Ectodermal cell (in vitro differentiated cells): ENCODE measurements at regions not wholly inside any gene's neighbourhood (a gene's known extent, or its start where the extent isn't known, plus 50 kb on each side); places are given as distances from the start of the nearest gene placed in this dataset.

Experiments used
- H3K27ac ChIP-seq: 2 replicates; pipeline ENCODE4 v1.7.0; 2013; ENCODE audit warnings: mild to moderate bottlenecking, low read depth, low read length; ENCODE audit not compliant: insufficient read depth, poor library complexity, severe bottlenecking
- H3K27me3 ChIP-seq: 2 replicates; pipeline ENCODE4 v1.7.0; 2013; ENCODE audit warnings: mild to moderate bottlenecking, low read length; ENCODE audit not compliant: insufficient read depth, control insufficient read depth, poor library complexity, severe bottlenecking
- H3K36me3 ChIP-seq: one replicate; pipeline ENCODE4 v1.7.0; 2013; ENCODE audit warnings: low read length; ENCODE audit not compliant: control insufficient read depth, insufficient read depth
- H3K4me1 ChIP-seq: one replicate; pipeline ENCODE4 v1.7.0; 2013; ENCODE audit warnings: low read length; ENCODE audit not compliant: control insufficient read depth, insufficient read depth
- H3K4me3 ChIP-seq: 2 replicates; pipeline ENCODE4 v1.7.0; 2013; ENCODE audit warnings: low read depth, low read length, control low read depth; ENCODE audit not compliant: insufficient read depth
- H3K9me3 ChIP-seq: 2 replicates; pipeline ENCODE4 v1.7.0; 2013; ENCODE audit warnings: mild to moderate bottlenecking, low read length, moderate library complexity; ENCODE audit not compliant: control insufficient read depth
- WGBS, 2 experiments: methylation state at CpG; one replicate each; pipeline ENCODE4 v1.1.7; 2013; ENCODE audit warnings: missing lambda C conversion rate in 2 of 2; 5-methylcytosine and 5-hydroxymethylcytosine counted together

DNA sequence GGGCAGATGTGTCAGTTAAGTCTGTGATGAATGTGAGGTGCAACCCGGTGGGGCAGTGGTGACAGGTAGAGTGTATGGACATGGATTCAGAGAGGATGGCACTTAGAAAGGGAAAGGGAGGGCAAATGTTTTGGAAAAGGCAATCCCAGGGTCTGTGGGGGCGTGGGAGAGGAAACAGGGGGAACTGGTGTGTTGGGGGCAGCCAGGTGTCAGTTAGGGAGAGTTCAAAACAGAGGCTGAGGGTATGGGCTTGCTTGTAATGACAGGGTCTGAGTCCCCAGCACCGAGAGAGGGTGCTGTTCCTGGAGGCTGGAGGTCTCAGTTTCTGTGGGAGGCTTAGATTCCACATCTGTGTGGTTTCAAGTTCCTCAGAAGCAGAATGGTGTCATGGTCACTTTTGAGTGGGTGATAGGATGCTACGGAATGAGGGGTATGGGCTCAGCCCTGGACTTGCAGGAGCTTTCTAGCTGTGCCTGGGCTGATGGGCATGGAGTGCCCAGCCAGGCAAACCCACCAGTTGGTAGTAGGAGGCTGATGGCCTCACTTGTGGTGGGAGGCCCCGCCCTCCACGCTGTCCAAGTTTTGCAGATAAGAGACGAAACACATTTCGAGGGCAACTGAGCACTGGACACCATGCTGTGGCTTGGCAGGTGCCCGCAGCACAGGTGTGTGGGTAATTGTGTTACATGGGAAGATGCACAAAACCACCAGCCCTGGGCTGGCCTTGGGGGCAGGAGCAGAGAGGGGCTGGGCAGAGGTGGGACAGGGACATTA is 209.4 kb downstream of the RPLP1 start:
- peaks cover 18% of the 10 kb centered on the region for H3K4me1 ChIP-seq
- no peaks in the 10 kb centered on the region for H3K36me3 ChIP-seq
- no peak overlapping the region for H3K4me3 ChIP-seq
- H3K9me3 ChIP-seq: no peaks in the 10 kb centered on the region
- H3K27ac ChIP-seq: no peak overlapping the region
- H3K27me3 ChIP-seq: no peaks in the 10 kb centered on the region
- WGBS, 2 experiments: 84 to 85% methylated on average over 9 of the region's 9 CpGs

DNA sequence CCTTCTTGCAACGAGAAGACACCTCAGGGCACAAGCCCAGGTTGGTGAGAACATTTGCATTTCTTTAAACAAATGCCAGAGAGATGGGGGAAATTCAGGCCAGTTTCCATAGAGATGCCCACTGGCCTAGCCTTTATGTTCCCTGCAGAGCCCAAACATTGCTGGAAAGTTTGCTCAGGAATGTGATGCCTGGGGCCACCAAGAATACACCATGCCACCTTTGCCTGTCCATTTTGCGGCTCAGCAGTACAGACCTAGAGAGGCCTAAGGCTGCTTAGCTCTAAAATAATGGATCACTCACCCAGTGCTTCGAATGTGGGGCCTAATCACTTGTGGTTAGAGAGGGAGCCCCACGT is 210.0 kb downstream of the RPLP1 start:
- Histone ChIP-seq H3K27ac (no peak overlapping the region), H3K9me3 (no peaks in the 10 kb centered on the region), H3K36me3 (no peaks in the 10 kb centered on the region), H3K27me3 (no peaks in the 10 kb centered on the region), H3K4me1 (peaks cover 18% of the 10 kb centered on the region), H3K4me3 (no peak overlapping the region)
- WGBS, 2 experiments: 85 to 88% methylated on average over 4 of the region's 4 CpGs

DNA sequence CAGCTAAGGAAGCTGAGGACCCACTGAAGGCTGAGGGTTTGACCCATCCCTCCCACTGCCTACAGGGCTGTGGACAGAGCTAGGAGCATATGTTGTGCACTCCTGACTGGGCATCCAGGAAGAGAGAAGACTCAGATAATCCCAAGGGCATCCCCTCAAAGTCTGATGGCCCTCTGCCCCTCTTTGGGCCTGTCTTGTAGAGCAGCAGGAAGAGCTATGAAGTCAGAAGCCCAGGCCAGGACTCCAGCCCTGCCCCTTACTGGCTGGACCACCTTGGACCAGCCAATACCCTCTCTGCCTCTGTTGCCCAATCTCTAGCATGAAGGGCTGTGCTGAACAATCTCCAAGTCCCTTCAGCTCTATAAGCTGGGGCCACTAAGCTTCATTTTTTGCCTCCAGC is 210.8 kb downstream of the RPLP1 start:
- Histone ChIP-seq H3K27me3 (no peaks in the 10 kb centered on the region), H3K36me3 (no peaks in the 10 kb centered on the region), H3K4me1 (peaks cover 18% of the 10 kb centered on the region), H3K27ac (no peak overlapping the region), H3K4me3 (no peak overlapping the region), H3K9me3 (no peaks in the 10 kb centered on the region)

DNA sequence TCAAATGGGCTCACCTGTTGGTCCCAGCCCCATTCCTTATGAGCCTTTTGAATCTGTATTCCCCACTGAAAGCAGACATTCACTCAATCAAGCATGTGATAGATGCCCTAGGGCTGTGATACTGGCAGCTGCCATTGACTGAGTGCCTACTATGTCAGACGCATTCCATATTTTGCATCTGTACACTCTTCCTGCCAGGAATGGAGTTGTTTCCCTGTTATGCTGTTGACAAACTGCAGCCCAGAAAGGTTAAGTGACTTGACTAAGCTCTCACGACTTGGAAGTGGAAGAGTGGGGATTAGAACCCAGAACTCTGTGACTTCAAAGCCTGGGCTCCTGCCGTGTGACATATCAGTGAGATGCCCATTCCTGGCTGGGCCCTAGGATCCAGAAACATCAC is 211.4 kb downstream of the RPLP1 start:
- no peak overlapping the region for H3K27ac ChIP-seq
- no peak overlapping the region for H3K4me3 ChIP-seq
- no peaks in the 10 kb centered on the region for H3K27me3 ChIP-seq
- H3K9me3 ChIP-seq: no peaks in the 10 kb centered on the region
- H3K4me1 ChIP-seq: peaks cover 18% of the 10 kb centered on the region
- 93 to 94% methylated on average over 3 of the region's 3 CpGs for WGBS, 2 experiments
- no peaks in the 10 kb centered on the region for H3K36me3 ChIP-seq

DNA sequence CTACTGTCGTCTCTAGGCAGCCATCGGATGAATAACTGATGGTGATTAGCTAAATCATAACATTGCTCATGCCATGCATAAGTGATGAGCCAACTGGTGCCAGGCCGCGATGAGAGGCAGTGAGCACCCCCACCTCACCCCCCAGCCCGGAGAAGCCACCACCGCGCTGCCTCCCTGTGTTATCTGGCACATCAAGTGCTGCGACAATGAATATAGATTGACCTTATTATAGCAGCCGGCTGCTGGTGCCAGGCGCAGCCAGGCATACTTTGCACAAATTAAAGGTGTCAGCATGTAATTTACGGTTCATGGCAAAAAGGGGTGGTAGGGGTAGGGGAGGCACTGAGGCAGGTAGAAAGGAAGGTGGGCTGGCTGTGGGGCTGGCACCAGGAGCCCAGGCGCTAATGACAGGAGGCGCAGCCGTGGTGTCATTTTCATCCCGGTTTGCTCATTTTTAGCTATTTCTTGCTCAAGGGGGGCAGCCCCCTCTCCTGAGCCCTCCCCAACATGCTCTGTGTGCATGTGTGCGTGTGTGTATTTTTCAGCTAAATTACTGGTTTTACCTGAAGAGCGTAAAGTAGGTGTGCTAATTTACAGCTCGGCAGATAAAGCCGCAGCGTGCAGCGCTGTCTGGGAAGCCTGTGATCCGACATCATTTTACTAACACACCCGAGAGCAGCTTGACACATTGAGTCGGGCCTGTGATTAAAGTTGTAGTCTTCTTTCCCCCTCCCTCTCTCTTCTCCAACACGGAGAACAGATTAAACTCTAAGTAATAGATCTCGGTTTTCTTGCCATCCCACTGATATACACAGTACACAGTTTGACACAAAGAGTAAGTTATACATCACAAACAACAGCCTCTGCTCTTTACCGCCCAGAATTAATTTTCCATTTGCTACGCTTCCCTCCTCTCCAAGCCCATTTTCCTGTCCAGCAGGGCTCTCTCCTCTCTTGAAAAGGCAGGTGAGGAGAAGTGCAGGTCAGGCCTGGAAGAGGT is 212.3 kb downstream of the RPLP1 start:
- no peaks in the 10 kb centered on the region for H3K27me3 ChIP-seq
- no peaks in the 10 kb centered on the region for H3K36me3 ChIP-seq
- H3K9me3 ChIP-seq: no peaks in the 10 kb centered on the region
- no peak overlapping the region for H3K27ac ChIP-seq
- H3K4me1 ChIP-seq: peaks cover 18% of the 10 kb centered on the region
- 91% methylated on average over 28 of the region's 28 CpGs for WGBS, 2 experiments
- no peak overlapping the region for H3K4me3 ChIP-seq

DNA sequence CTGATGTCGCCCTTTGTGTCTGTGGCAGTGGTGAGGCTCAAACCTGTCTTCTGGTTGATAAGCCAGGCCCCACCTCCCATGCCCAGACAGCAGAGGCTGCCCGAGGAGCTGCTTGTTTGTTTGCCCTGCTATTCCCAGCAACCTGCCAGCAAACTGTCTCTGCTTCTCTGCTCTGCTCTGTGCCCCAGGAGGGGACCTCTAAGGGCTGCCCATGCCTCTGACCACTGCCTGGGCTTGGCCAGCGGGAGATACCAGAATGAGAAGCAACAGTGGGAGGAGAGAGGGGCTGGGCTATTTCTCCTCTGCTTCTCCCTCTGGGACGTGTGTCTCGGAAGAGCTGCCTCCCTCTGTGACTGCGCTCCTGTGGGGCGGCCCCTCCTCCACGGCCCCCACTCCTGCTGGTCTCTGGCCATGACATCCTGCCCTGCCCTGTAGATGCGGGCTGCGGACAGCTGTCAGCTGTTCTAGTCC is 213.1 kb downstream of the RPLP1 start:
- Histone ChIP-seq H3K9me3 (no peaks in the 10 kb centered on the region), H3K36me3 (no peaks in the 10 kb centered on the region), H3K4me1 (peaks cover 18% of the 10 kb centered on the region), H3K4me3 (no peak overlapping the region), H3K27ac (no peak overlapping the region), H3K27me3 (no peaks in the 10 kb centered on the region)
- WGBS, 2 experiments: 55 to 61% methylated on average over 10 of the region's 10 CpGs

DNA sequence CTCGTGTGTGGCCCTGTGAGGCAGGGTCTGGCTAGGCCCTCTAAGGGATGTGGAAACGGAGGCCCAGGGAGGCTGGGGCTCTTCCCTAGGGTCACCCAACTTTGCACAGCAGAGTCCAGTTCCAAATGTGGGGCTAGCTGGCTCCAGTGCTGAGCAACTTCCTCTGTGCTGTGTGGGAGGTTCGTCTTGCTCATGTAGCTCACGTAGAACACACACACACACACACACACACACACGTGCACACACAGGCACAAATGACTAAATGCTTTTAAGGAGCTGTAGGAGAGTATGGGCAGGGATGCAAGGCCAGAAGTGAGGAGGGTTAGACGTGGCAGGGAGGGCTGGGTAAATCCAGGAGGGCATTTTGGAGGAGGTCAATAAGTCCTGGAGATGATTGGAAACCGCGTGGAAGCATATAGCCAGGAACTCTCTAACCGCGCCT is 213.8 kb downstream of the RPLP1 start:
- H3K4me1 ChIP-seq: peaks cover 18% of the 10 kb centered on the region
- H3K27me3 ChIP-seq: no peaks in the 10 kb centered on the region
- no peak overlapping the region for H3K4me3 ChIP-seq
- H3K9me3 ChIP-seq: no peaks in the 10 kb centered on the region
- WGBS, 2 experiments: 88 to 94% methylated on average over 7 to 10 of the region's 10 CpGs
- H3K36me3 ChIP-seq: no peaks in the 10 kb centered on the region
- no peak overlapping the region for H3K27ac ChIP-seq

DNA sequence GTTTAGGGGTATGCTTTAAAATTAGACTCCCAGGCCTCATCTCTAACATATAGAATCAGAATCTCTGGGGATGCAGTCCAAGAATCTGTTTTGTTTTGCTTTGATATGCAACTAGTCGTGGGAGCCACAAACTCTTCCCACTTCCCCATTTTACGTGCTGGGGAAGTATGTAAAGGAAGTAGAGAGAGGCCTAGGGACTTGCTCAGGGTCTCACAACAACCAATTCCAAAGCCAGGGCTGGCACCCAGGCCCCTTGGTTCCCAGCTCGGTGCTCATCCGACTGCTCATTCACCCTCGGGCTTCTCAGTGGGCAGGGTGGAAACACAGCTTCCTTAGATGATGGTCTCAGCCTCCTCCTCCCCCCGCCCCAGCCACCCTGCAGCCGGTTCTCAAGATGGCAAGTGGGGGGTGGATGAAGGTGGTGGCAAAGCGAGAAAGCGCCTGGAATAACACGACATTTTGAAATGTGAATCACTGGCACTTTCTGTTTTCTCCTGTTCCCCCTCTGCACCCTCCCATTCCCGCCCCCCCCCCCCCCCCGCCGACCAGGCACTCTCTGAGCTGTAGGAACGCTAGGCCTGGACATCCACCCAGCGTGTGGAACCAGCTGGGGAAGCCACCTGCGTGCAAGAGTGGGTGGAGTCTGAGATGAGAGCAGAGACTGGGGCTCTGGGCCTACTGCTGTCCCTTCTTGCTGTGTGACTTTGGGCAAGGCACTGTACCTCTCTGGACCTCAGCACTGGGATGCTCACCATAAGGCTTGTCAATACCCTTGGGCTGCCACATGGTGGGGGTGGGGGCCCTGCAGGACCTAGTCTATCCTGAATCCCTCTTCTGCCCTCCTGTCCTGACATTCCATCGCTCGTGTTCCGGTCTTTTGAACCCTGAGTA is 214.5 kb downstream of the RPLP1 start:
- 87 to 88% methylated on average over 15 to 18 of the region's 19 CpGs for WGBS, 2 experiments
- no peak overlapping the region for H3K27ac ChIP-seq
- no peak overlapping the region for H3K4me3 ChIP-seq
- H3K27me3 ChIP-seq: no peaks in the 10 kb centered on the region
- no peaks in the 10 kb centered on the region for H3K9me3 ChIP-seq
- no peaks in the 10 kb centered on the region for H3K36me3 ChIP-seq
- H3K4me1 ChIP-seq: peaks cover 18% of the 10 kb centered on the region

DNA sequence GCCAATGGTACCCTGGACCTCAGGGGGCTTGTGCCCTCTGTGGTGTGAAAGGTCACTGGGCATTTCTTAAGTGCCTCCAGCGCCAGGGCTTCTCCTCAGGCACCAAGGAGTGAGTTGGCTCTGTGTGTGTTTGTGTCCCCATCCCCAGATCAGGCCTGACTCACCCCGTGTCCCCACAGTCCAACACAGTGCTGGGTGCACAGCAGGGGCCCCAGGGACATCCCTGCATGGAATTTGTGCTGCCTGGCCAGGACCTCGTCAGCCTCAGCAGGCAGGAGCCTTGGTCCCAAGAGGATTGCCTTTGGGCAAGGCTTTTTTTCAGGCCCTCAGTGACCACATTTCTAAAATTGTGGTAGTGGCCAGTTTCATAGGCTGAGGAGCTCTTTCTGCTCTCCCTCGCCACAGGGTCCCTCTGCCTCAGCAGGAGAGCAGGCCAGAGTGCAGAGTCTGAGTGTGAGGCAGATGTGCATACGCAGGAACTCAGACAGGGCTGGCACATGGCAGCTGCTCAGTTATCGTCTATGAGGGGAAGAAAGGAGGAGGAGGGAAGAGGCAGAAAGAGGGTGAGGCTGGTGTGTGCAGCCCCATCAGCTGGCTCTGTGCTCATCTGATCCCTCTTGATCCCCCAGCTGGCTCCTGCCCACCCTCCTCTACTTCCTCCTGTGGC is 215.6 kb downstream of the RPLP1 start:
- H3K27me3 ChIP-seq: no peaks in the 10 kb centered on the region
- H3K36me3 ChIP-seq: no peaks in the 10 kb centered on the region
- WGBS, 2 experiments: 77 to 81% methylated on average over 6 of the region's 6 CpGs
- no peaks in the 10 kb centered on the region for H3K9me3 ChIP-seq
- no peak overlapping the region for H3K4me3 ChIP-seq
- no peak overlapping the region for H3K27ac ChIP-seq
- H3K4me1 ChIP-seq: peaks cover 18% of the 10 kb centered on the region
